ENCODE measurements at regions not wholly inside any gene's neighbourhood (a gene's known extent, or its start where the extent isn't known, plus 50 kb on each side); places are given as distances from the start of the nearest gene placed in this dataset.

DNA sequence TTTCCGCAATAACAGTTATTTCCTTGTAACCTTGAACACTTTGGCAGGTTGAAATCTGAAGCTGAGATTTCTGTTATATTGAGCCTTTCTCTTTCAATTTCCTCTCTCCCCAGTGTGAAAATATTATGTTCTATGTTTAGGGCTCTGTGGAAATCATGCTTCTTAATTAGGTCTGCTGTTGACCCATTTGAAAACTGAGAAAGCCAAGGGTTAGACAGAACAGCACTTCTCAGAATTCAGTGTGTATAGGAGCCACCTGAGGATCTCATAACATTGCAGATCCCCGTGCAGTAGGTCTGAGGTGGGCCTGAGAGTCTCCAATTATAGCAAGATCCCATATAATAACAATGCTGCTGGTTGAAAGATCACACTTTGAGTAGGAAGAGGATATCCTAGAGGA, 230.2 kb upstream of the NT5C1B start:
- DNase-seq, result no peak

DNA sequence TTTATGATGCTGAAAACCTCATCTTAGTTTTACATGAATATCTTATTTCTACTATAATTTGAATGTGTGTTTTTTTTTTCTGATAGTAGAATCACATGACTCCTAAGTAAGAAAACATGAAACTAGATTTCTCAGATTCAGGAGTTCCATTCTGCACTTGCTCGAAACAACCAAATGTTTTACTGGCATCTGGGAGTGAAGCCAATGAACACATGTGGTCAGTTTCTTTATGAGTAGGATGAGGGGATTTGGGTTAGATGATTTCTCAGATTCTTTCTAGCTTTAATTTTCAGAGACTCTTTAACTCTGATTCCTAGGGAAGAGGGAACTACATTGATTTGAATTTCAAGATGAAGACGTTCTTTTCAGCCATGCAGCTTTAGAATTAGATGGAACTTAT, 225.0 kb upstream of the NT5C1B start:
- no peak for DNase-seq

DNA sequence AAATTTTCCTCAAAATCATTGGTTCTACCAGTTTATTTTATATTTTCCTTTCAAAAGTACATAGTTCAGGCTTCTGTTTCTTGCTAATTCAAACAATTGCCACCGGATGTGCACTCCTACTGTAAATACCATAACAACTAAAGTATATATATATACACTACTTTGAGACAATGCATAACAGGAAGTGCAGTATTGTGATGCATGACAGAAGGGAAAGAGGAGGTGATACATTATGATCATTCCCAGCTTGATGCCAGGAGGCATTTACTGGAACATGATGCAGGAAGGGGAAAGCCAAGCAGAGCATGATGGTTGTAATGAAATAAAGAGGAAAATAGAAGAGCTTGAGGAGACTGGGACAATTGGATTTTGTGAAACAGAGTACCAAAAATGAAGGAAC, 215.2 kb upstream of the NT5C1B start:
- no peak for DNase-seq

DNA sequence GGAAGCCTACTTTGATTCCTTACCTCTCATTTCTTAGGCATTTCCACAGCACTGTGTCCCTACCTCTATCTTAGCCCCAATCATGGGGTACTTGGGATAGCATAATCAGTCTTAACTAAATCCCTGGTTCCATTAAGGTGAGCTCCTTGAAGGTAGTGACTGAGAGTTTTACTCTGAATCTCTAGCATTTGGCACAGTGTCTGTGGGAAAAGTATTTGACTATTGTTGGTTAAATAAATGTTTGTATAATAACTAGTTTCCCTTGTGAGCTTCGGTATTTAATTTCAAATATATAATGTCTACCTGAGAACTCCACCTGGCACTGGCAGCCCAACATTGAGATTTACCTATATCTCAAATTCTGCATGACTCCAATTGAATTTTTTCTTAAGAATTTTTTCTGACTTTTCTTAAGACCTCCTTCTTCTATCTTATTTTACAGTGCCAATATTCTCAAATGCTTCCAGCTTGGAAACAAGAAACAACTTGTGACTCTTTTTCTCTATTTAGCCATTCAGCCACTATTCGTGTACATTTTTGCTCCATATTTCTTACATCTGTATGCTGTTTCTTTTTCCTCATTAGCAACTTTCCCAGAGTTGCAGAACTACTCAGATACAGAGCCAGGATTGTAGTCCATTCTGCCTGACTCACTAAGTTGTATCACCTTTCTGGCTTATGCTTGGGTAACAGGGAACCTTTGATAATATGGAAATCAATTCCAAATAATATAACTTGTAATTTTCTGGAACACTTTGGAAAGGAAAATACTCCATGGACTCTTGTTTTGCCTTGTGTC, 214.0 kb upstream of the NT5C1B start:
- no peak for DNase-seq

DNA sequence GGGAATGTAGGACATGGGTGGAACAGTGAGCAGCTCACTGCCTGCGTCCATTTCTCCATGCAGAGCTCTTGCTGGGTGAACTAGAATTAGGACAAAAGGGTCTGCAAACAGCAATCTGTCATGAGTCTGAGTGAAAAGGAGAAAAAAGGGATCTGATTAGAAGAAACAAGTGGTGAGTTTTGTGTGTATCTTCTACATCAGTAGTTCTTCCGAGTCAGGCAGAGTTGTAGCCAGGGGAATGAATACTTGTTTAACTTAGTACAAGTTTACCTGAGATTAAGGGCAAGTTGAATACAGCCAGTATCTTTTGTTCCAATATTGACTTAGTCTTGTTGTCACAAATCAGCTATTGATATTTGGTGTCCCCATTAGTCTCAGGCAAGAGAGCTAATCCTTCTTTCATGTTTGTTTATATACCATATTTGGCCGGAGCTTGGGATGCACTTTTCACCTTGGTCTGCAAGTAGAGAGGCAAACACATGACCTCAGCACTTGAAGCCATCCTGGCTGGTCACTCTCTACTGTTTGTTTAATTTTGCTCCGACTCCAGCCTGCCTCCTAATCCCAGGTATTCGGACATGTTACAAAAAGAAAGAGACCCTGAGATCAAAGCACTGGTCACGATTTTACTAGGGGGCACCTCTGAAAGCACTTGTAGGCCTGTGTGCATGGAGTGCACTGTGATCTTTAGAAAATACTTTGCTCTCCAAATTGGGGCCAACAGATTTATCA, 211.0 kb upstream of the NT5C1B start:
- no peak for DNase-seq

DNA sequence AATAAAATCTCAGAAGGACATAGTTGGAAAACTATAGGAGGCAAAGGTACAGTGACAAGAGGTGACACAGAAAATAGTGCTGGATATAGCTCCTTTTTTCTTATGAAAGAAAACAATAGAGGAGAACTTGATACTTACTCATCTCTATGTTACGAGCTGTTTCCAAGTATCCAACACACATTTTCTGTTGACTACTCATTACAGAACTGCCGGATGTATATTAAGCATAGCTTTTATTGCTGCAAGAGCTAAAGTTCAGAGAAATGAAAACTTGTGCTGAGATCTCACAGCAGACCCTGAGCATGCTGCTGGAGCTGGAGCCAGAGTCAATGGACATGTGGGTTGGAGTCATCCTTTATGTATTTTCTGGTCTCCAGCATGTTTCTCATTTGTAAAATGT, 210.0 kb upstream of the NT5C1B start:
- DNase-seq, result no peak

DNA sequence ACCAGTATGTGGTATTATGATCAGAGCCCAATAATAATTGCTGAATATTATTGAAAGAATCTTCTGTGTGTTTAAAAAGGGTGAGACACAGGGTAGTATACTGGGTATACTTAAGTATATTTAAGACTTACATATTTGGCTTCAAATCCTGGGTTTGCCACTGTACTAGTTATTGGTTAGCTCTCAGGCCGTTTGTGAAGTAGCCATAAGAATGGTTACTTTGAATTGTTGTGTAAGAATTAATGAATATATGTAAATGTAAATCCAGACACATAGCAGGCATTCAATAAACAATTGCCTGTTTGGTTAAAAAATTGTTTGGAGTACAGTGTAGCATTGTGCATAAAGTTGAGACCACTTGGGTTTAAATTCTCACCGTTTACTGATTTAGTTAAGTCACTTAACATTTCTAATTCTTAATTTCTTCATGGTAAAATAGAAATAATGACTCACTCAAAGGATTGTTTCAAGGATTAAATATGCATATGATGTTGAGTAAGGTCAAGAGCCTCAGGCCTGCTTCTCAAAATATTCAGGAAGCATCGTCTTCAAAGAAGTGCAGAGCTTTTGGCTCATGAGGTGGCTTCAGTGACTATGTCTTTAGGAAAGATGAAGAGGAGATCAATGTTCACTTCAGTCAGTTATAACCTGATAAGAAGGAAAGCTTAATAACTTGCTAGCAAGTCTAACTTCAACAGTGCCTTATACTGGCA, 207.9 kb upstream of the NT5C1B start:
- no peak for DNase-seq

DNA sequence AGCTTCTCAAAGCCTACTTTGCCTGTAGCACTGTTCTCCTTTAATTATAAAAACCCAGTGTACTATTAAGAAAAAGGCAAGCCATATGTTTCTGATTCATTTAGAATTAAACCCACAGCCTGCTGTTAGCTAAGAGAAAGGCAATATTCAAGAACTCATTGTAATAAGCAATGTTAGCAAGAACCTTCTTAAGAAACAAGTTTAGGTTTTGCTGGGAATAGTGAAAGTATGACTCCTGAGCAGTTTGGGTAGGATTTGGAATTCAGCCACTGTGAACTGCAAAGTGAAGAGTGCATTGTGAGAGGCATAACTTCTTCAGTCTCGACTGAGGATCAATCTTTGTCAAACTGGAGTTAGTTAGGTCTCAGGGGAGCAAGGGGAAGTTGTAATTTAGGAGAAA, 206.5 kb upstream of the NT5C1B start:
- no peak for DNase-seq

DNA sequence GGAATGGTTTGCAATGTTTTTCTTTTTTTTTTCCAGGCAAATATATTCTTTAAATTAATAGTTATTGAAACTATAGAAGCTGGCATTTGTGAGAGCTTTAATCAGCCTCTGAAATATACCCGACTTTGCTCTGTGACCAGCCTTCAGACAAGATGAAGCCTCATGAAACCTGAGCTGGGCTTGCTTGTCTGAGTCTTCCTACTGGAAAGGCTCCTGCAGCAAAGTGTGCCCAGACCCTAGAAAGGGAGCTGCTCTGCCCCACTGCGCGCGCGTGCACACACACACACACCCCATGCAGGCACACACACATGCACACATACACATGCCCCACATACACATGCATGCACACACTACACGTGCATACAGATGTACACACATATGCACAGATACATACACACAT, 203.3 kb upstream of the NT5C1B start:
- DNase-seq, result no peak

DNA sequence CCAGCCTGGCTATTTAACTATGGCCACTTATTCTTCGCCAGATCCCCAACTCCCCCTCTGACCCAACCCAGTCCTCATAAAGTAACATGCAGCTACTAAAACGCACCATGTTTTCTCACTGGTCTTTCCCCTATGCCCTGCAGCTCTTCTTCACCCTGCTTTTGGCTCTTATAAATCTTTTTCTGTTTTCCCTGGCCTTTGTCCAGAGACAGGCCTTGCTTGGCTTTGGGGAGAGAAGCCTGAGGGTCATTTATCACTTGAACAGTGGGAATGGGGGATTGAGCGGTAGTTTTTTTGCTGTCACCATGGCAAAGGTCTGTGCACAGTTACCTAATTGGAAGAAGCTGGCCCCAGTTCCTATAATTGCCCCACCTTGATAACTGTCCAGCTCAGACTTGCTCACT, 202.9 kb upstream of the NT5C1B start:
- DNase-seq, result no peak

DNA sequence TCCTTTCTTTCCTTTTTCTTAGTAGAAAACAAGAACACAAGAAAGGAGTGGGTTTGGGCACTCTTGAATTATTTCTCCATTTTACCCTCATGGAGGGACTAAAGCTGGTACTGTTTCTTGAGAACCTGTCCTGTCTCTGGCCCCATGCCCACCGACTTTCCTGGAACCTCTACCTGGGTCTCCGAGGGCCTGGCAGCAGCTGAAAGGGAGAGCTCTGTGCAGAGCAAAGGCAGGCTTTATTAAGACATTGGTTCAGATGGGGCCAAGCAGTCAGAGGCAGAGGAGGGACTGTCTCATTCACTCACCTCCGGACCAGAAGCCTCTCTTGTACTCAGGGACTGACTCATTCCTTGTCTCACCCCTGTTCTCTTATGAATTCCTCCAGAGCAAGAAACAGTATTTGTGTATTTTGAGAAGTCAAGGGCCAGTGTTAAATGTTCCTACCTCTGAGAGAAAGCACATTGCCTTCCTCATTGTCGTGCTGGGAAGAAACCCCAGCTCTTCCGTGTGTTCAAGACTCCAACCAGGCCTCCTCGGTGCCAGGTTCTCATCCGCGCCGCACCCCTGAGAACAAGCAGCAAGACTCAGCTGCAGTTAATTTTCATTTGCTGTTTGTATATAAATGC, 201.9 kb upstream of the NT5C1B start:
- no peak for DNase-seq

DNA sequence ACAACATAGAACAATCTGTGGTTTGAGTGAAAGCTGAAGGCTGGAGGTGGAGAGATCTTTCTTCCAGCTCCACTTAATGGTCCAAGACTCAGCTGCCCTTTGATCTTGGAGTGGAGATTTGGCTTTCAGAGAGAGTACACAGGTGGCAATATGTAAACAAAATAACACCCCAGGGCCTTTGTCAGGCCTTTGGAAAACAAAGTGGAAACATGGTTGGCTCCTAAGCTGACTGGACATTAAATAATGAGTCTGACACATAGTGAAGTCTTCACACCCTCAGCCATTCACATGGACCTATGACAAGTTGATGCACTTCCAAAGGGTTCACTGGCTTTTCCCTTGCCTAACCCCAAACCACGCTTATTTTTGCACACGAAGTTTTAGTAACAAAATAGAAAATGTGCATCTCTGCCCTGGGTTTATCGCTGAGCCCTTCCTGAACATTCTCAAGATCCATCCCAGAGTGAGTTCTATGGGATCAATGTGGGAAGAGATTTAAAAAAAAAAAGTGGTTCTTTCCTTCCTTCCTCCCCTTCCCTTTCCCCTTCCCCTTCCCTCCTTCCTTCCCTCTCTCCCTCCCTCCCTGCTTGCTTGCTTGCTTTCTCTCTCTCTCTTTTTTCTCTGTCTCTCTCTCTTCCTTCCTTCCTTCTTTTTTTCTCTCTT, 201.3 kb upstream of the NT5C1B start:
- DNase-seq, result no peak

DNA sequence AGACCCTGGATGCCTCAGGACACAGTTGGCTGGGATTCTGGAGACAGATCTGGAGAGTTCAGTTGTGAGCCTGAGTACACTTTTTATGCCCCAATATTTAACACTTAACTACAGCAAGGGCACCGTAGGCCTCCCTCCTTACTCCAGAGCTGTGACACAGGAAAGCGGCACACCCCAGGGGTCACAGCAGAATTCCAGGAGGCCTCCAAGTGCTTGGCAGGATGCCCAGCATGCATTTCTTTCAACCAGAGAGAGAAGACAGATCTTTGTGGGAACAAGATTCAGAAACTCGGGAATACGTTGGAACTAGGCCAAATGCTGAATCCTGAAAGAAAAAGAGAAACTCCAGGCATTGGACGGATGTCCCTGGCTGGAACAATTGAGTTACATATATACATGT, 199.2 kb upstream of the NT5C1B start:
- DNase-seq, result no peak

DNA sequence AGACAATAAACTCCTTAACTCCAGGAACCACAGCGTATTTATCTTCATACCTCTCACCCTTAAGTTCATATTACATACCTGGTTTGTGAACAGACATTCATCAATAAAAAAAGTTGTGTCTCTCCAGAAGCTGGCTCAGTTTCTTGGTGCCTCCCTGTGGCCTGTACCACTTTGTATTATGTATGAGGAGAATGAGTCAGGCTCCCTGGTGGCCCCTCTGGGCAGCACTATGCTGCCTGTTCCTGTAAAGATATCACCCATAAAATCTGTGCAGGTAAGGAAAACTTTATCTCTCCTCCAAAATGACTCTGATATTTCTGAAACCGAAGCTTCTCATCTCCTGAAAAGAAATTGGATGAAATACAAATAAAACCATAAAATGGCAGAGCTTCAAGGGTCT, 198.4 kb upstream of the NT5C1B start:
- no peak for DNase-seq

DNA sequence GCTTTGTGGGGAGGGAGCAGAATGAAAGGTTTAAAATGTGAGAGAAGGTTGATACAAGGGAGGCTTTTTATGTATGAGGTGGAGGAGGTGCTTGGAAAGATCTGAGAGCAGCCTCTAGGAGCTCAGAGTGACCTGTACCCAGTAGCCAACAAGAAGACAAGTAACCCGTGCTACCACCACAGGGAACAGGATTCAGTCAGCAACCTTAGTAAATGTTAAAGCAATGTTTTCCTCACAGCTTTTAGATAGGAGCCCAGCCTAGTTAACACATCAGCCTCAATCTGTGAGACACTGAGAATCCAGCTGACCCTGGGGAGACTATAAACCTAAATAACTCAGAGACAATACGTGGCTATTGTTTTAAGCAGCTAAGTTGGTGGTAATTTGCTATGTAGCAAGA, 194.9 kb upstream of the NT5C1B start:
- no peak for DNase-seq

DNA sequence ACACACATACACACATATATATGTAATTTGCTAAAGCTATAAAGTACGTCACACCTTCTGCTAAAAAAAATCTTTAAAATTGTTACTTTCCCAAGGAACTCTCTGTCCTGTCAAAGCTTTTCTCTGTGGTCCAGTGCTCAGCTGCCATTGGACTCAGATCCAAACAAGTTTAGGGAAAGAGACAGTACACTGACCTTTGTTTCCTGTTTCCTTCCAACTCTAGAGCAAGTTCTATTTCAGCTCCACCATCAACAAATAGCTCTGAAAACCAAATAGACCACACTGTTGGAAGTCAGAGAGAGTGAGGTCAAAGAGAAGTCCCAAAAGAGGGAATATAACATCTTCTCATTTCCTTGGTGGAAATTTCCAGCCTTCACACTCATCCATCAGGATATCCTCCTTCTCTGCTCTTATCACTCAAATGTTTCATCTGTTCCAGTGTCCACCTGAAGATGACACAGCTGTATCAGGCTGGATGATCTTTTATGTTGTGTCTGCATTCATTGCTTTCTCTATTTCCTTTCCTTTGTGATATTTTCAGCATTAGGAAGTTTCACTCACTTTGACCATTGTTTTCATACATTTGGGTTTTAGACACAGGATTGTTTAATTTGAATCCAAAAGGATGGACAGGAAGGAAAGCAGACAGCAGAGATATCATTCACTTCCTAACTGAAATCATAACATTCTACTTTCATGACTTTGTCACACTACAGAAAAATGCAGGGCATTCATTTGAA, 192.3 kb upstream of the NT5C1B start:
- no peak for DNase-seq

DNA sequence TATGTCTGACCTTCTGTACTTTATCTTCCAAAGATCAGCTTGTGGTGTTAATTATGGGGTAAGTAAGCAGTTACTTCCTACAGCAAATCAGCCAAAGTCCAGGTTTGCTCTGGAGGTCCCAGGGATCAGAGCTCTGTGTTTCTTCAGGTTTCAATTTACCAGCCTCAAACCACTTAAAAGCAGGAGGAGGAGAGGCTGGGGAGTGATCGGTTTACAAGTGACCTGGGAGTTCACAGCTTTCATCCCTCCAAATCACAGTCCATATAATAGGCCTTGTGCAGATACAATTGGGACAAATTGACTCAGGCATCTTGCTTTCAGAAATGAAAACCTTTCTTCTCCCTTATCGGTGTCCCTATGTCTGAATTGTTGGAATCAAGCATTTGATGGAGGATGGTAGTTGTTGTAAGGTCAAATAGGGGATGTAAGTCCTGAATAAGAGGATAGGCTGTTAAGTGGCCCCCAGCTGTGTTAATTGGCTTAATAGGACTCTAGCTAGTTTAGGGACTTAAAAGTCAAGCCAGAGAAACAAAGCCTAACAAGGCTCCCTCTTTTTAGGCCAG, 188.0 kb upstream of the NT5C1B start:
- DNase-seq, result no peak

DNA sequence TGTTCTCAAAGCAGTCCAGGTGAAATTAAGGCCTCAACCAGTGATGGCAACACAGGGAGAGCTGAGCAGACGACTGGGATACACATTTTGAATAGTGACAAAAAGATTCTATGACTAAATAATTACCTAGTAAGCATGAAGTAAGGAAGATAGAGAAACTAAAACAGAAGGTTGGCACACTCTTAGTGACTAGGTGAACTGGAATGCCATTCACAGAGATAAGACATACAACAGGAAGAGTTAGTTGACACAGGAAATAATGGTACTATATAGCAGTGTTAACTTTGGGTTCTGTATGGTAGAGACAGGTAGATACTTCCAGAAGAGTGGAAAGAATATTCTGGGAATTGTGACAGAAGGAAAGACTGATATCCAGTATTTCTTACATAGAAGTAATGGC, 181.8 kb upstream of the NT5C1B start:
- DNase-seq, result no peak

DNA sequence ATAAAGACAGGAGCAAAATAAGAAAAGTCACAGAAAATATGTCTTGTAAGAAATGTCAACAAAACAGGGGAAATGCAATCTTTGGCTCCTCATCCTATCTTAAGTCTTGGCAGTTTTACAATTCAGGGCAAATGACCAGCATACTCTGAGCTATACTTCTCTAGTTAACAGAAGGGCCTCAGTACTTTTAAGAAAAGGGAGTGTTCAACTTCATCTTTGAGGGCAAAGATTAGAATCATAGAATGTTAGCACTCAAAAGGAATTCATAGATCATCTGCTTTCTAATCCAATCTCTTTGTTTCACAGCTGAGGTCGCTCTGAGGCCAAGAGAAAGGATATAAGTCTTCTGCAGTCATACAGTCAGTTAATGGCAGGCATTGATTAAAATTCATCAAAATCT, 174.0 kb upstream of the NT5C1B start:
- no peak for DNase-seq

DNA sequence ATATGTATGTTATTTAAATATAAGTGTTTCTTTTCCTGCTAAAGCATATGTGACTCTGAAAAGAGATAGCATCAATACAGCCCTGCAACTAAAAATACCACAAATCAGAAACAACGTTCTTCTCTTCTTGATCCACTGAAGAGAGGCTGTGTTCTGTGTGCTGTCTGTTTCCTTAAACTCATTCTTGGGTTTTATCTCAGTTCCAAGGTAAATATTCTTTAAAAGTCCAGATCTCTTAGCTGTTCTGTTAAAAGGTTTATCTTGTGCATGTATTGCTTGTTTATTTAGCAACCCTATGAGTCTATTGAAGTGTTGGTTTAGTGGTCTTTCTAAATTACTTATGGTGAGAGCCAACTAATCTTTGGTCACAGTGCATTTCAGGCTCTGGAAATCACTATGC, 173.3 kb upstream of the NT5C1B start:
- no peak for DNase-seq

DNA sequence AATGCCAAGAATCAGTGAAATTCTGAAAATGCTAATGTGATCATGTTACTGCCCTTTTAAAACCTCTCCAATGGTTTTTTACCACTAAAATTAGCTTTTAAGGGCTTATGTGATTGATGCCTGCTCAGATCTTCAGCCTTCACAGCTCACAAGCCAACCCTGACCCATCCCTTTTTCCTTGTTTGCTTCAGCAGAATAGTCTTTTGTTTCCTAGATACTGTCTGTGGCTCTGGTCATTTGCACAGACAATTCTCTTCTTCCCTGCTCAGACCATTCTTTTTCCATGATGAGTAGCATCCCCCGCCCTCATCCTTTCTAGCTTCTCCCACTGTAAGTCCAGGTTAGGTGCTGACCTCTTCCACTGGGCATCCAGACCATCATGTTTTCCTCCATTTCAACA, 164.9 kb upstream of the NT5C1B start:
- no peak for DNase-seq

DNA sequence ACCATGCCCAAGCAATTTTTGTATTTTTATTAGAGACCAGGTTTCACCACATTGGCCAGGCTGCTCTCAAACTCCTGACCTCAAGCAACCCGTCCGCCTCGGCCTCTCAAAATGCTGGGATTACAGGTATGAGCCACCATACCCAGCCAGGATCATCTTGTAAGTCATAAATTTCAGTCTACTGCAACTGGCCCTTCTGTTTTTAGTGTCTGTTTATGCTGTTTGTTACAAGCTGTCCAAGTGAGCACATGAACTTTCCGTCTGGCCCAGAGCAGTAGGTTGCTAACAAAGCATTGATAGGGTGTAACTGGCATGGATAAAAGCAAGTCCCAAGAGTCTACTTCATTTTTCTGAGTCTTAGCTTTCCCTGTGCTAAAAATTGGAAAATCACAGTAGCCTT, 164.4 kb upstream of the NT5C1B start:
- no peak for DNase-seq
